DND-41 (cell line): ENCODE measurements at regions not wholly inside any gene's neighbourhood (a gene's known extent, or its start where the extent isn't known, plus 50 kb on each side); places are given as distances from the start of the nearest gene placed in this dataset.

Experiments used
- ATAC-seq: fragments of 200-7000 bp; cut with Tn5 transposase; 3 replicates; pipeline ENCODE4 v1.9.1; 2021; ENCODE audit warnings: low read depth; ENCODE audit not compliant: insufficient read depth
- DNase-seq: peaks from one replicate; pipeline ENCODE4 v3.0.0-alpha.2; 2020
- H2AFZ ChIP-seq: 2 replicates; pipeline ENCODE4 v1.6.0; 2012; ENCODE audit warnings: low read depth, low read length
- H3K27ac ChIP-seq: 2 replicates; pipeline ENCODE4 v1.5.1; 2012; ENCODE audit warnings: low read length, inconsistent platforms
- H3K27me3 ChIP-seq: fragments of 200-600 bp; sonication (generic); 2 replicates; pipeline ENCODE4 v1.6.0; 2012; ENCODE audit warnings: low read length, mild to moderate bottlenecking, inconsistent platforms; ENCODE audit not compliant: insufficient read depth, poor library complexity
- H3K36me3 ChIP-seq: 2 replicates; pipeline ENCODE4 v1.5.1; 2012; ENCODE audit warnings: low read length, inconsistent platforms; ENCODE audit not compliant: insufficient read depth
- H3K4me1 ChIP-seq: 2 replicates; pipeline ENCODE4 v1.5.1; 2012; ENCODE audit warnings: mild to moderate bottlenecking, low read length; ENCODE audit not compliant: insufficient read depth
- H3K4me2 ChIP-seq: 2 replicates; pipeline ENCODE4 v1.6.0; 2012; ENCODE audit warnings: mild to moderate bottlenecking, moderate library complexity, low read length, inconsistent platforms; ENCODE audit not compliant: insufficient read depth
- H3K4me3 ChIP-seq, 2 experiments: fragments of 200-600 bp in 1 of 2; shearing (Covaris generic) in 1 of 2; 2 replicates each; pipeline ENCODE4 v1.5.1; 2012 to 2016; ENCODE audit warnings: inconsistent platforms in 2 of 2, low read length in 2 of 2, mild to moderate bottlenecking in 2 of 2, low read depth in 1 of 2, moderate library complexity in 1 of 2
- H3K79me2 ChIP-seq: 2 replicates; pipeline ENCODE4 v1.6.0; 2012; ENCODE audit warnings: low read length, inconsistent platforms; ENCODE audit not compliant: insufficient read depth
- H3K9ac ChIP-seq: 2 replicates; pipeline ENCODE4 v1.6.0; 2012; ENCODE audit warnings: low read depth, mild to moderate bottlenecking, inconsistent platforms, low read length, moderate library complexity
- H3K9me3 ChIP-seq: 2 replicates; pipeline ENCODE4 v1.5.1; 2012; ENCODE audit warnings: low read length, moderate library complexity, mild to moderate bottlenecking, inconsistent platforms; ENCODE audit not compliant: insufficient read depth, severe bottlenecking
- H4K20me1 ChIP-seq: 2 replicates; pipeline ENCODE4 v1.6.0; 2012; ENCODE audit warnings: low read length; ENCODE audit not compliant: insufficient read depth
- CTCF ChIP-seq: IDR thresholded peaks from 2 replicates; pipeline ENCODE4 v1.5.1; 2012; ENCODE audit warnings: borderline replicate concordance, low read length, moderate library complexity, mild to moderate bottlenecking; ENCODE audit not compliant: poor library complexity, severe bottlenecking; ENCODE audit errors: extremely low read depth
- EZH2 ChIP-seq: IDR thresholded peaks from 3 replicates; pipeline ENCODE4 v1.6.1; 2012; ENCODE audit warnings: borderline replicate concordance, low read depth, mild to moderate bottlenecking, moderate library complexity, low read length, inconsistent platforms; ENCODE audit not compliant: severe bottlenecking

- ATAC-seq, result no peak
Observed at GRCh38 chr5:67425514-67425913, 228.9 kb upstream of the CD180 start.

DNA sequence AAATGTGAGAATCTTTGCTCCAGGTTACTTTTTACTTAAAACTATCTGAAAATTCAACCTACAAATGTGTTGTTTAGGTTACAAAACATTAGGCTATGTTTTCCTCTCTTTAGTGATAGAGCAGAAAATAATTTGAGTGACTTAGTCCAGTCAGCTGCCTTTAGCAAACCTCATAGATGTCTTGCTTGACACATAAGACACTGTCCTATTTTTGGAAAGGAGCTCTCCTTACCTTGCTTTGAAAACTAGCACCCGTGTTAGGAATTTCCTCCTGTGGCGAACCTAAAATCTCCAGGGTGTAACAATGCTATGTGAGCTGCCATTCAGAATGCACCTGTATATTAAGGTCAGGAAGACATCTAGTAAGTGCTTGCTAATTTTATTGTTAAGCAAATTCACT lies 221.2 kb upstream of the CD180 start:
- H2AFZ ChIP-seq, result no peak overlapping the region
- no peak for ATAC-seq
- H3K9ac ChIP-seq, result no peak overlapping the region
- no peak overlapping the region for H3K27ac ChIP-seq
- 0 out of 2 replicates have a peak, but pooled peaks cover 5% of the 10 kb centered on the region for H3K4me1 ChIP-seq
- H3K27me3 ChIP-seq, result no peaks in the 10 kb centered on the region
- DNase-seq, result no peak
- no peak overlapping the region for H3K4me3 ChIP-seq
- H3K36me3 ChIP-seq, result no peaks in the 10 kb centered on the region
- no peaks in the 10 kb centered on the region for H3K9me3 ChIP-seq
- no peaks in the 10 kb centered on the region for H4K20me1 ChIP-seq
- H3K4me2 ChIP-seq, result no peak overlapping the region
- H3K79me2 ChIP-seq, result no peaks in the 10 kb centered on the region
- no peak for TF ChIP-seq EZH2
- TF ChIP-seq CTCF, result no peak

More at GRCh38 chr5:67425514-67425913, 228.9 kb upstream of the CD180 start:
- no peaks in the 10 kb centered on the region for H3K79me2 ChIP-seq
- no peak overlapping the region for H3K9ac ChIP-seq
- no peak for DNase-seq
- no peak overlapping the region for H3K27ac ChIP-seq
- H4K20me1 ChIP-seq, result no peaks in the 10 kb centered on the region
- H3K4me2 ChIP-seq, result no peak overlapping the region
- H3K4me3 ChIP-seq, result no peak overlapping the region
- H3K36me3 ChIP-seq, result no peaks in the 10 kb centered on the region
- H3K4me1 ChIP-seq, result no peaks in the 10 kb centered on the region
- H3K9me3 ChIP-seq, result no peaks in the 10 kb centered on the region
- H3K27me3 ChIP-seq, result no peaks in the 10 kb centered on the region
- H2AFZ ChIP-seq, result no peak overlapping the region
- TF ChIP-seq EZH2 (no peak), CTCF (no peak)

- no peak overlapping the region for H2AFZ ChIP-seq
- TF ChIP-seq CTCF (no peak), EZH2 (no peak)
- no peak for ATAC-seq
- DNase-seq, result no peak
- H3K4me3 ChIP-seq, result no peak overlapping the region
- no peaks in the 10 kb centered on the region for H3K79me2 ChIP-seq
- no peak overlapping the region for H3K27ac ChIP-seq
- H3K36me3 ChIP-seq, result no peaks in the 10 kb centered on the region
- H3K27me3 ChIP-seq, result no peaks in the 10 kb centered on the region
- H3K4me1 ChIP-seq, result 0 out of 2 replicates have a peak, but pooled peaks cover 5% of the 10 kb centered on the region
- no peaks in the 10 kb centered on the region for H4K20me1 ChIP-seq
- H3K9me3 ChIP-seq, result no peaks in the 10 kb centered on the region
- no peak overlapping the region for H3K9ac ChIP-seq
- no peak overlapping the region for H3K4me2 ChIP-seq
Observed at GRCh38 chr5:67416986-67417385, 220.4 kb upstream of the CD180 start.
